ENCODE measurements at regions not wholly inside any gene's neighbourhood (a gene's known extent, or its start where the extent isn't known, plus 50 kb on each side); places are given as distances from the start of the nearest gene placed in this dataset.

DNA sequence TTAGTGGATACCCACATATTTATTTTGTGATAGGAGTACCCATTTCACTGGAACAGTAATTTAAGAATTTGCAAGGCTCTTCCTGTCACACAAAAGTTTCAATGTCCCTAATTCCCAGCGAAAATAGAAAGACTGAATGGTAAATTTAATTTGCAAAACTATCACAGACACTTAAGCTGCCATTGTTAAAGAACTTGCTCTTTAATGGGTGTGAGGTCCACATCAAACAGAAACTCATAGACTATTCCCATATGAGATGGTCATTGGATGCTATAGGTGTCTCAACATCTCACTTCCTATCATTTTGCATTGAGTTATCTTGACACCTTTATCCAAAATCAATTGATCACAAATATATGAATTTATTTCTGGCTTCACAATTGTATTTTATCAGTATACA is 415.9 kb downstream of the GPAM start:
- no peaks in the 10 kb centered on the region for H3K27me3 ChIP-seq (replicated peaks; ENCODE audit: insufficient read depth)
- H3K4me3 ChIP-seq = no peak overlapping the region
- no peaks in the 10 kb centered on the region for H3K36me3 ChIP-seq
- H3K4me1 ChIP-seq (ENCODE audit: control insufficient read depth in 1 of 2, low read depth in 2 of 2) = no peaks in the 10 kb centered on the region
- DNase-seq (ENCODE audit: low spot score) (no peak), ATAC-seq (ENCODE audit: insufficient number of reproducible peaks, low FRiP score, low read depth) (no peak)
- H3K9me3 ChIP-seq = no peaks in the 10 kb centered on the region
- TF ChIP-seq, protein P1, sequence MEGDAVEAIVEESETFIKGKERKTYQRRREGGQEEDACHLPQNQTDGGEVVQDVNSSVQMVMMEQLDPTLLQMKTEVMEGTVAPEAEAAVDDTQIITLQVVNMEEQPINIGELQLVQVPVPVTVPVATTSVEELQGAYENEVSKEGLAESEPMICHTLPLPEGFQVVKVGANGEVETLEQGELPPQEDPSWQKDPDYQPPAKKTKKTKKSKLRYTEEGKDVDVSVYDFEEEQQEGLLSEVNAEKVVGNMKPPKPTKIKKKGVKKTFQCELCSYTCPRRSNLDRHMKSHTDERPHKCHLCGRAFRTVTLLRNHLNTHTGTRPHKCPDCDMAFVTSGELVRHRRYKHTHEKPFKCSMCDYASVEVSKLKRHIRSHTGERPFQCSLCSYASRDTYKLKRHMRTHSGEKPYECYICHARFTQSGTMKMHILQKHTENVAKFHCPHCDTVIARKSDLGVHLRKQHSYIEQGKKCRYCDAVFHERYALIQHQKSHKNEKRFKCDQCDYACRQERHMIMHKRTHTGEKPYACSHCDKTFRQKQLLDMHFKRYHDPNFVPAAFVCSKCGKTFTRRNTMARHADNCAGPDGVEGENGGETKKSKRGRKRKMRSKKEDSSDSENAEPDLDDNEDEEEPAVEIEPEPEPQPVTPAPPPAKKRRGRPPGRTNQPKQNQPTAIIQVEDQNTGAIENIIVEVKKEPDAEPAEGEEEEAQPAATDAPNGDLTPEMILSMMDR (IDR thresholded peaks at IDR 0.05) = no peak
- H3K27ac ChIP-seq = no peak overlapping the region

DNA sequence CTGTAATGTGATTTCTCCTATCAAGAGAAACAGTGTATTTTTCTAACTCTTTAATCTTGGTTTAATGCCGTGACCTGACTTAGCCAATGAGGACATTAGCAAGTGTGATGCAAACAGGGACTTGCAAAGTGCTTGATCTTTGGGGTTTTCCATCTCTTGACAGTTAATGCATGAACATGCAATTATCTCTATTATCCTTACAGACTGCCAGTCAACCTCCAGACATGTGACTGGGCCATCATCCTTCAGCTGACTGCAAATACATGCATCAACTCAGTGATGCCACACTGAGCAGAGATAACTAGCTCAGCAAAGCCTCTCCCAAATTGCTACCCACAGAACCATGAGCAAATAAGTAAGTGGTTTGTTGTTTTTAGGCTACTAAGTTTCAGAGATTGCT is 409.6 kb downstream of the GPAM start:
- Histone ChIP-seq H3K4me1 (ENCODE audit: control insufficient read depth in 1 of 2, low read depth in 2 of 2) (no peaks in the 10 kb centered on the region), H3K27ac (no peak overlapping the region), H3K36me3 (no peaks in the 10 kb centered on the region), H3K4me3 (no peak overlapping the region), H3K9me3 (no peaks in the 10 kb centered on the region), H3K27me3 (replicated peaks; ENCODE audit: insufficient read depth) (no peaks in the 10 kb centered on the region)
- TF ChIP-seq, protein P1 (IDR thresholded peaks at IDR 0.05) = no peak
- DNase-seq (ENCODE audit: low spot score) (no peak), ATAC-seq (ENCODE audit: insufficient number of reproducible peaks, low FRiP score, low read depth) (no peak)

DNA sequence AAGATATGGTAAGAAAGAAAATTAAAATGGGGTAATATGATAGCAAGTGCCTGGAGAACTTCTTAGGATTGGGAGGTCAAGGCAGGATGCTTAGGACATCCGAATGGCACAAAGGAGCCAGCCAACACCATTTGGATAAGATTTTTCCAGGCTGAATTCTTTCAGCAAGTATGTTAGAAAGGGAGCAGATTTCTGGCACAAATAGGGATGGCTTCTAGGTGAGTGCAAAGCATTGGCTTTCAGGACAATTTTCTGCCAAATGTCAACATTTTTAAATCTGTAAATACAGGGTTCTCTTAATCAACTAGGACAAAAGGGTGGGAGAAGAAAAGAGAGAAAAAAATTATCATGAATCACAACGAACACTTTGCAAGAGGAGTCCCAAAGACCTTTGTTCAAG is 409.1 kb downstream of the GPAM start:
- Histone ChIP-seq H3K4me3 (no peak overlapping the region), H3K9me3 (no peaks in the 10 kb centered on the region), H3K36me3 (no peaks in the 10 kb centered on the region), H3K4me1 (ENCODE audit: control insufficient read depth in 1 of 2, low read depth in 2 of 2) (no peaks in the 10 kb centered on the region), H3K27me3 (replicated peaks; ENCODE audit: insufficient read depth) (no peaks in the 10 kb centered on the region), H3K27ac (no peak overlapping the region)
- ATAC-seq (ENCODE audit: insufficient number of reproducible peaks, low FRiP score, low read depth) = no peak
- TF ChIP-seq, protein P1 (IDR thresholded peaks at IDR 0.05) = no peak
- DNase-seq (ENCODE audit: low spot score) = no peak

DNA sequence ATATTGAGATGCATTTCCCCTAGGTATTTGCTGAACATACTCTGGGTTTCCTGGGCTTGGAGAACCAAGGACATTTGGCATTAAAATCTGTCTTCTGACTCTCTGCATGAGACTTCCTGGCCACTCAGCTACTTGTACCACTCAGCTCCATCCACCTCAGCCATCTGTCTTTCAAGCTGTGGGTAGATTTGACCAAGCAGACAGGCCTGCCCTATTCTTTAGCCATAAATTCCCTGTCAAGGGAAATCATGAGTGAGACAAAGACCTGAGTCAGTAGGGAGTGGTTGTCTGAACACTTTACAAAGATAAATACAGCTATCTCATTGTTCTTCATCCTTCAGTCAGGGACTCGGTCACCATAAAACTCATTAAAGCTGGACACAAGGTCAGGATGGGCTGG is 399.1 kb downstream of the GPAM start:
- Histone ChIP-seq H3K4me1 (ENCODE audit: control insufficient read depth in 1 of 2, low read depth in 2 of 2) (no peaks in the 10 kb centered on the region), H3K27me3 (replicated peaks; ENCODE audit: insufficient read depth) (no peaks in the 10 kb centered on the region), H3K27ac (no peak overlapping the region), H3K9me3 (no peaks in the 10 kb centered on the region), H3K36me3 (no peaks in the 10 kb centered on the region), H3K4me3 (no peak overlapping the region)
- TF ChIP-seq, protein P1 (IDR thresholded peaks at IDR 0.05) = no peak
- no peak for ATAC-seq (ENCODE audit: insufficient number of reproducible peaks, low FRiP score, low read depth)
- no peak for DNase-seq (ENCODE audit: low spot score)

DNA sequence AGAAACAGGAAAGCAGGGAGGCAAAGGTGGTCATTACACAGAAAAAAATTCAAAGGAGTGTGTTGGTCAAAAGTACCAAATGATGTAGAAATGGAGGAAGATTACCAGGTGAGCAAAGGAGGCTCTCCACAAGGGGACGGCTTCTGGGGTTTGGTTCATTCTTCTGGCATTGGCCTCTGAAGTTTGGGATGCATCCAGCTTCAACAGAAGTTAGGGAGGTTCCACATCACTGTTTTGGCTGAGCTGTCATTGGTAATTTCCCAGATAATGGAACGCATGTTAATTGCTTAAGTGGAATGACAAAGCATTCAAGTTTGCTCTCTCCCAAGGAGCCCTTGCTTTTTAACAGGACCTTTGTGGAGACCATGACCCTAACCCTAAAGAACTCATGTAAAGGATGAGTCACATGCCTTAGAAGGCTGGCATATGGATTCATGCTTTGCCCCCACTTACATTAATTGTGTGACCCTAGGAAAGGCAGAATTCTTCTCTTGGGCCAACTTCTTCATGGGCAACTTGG is 398.6 kb downstream of the GPAM start:
- Histone ChIP-seq H3K36me3 (no peaks in the 10 kb centered on the region), H3K27me3 (replicated peaks; ENCODE audit: insufficient read depth) (no peaks in the 10 kb centered on the region), H3K4me3 (no peak overlapping the region), H3K9me3 (no peaks in the 10 kb centered on the region), H3K27ac (no peak overlapping the region), H3K4me1 (ENCODE audit: control insufficient read depth in 1 of 2, low read depth in 2 of 2) (no peaks in the 10 kb centered on the region)
- DNase-seq (ENCODE audit: low spot score) = no peak
- TF ChIP-seq, protein P1 (IDR thresholded peaks at IDR 0.05) = no peak
- ATAC-seq (ENCODE audit: insufficient number of reproducible peaks, low FRiP score, low read depth) = no peak
